Right lobe of liver (tissue), 6 donors: ENCODE measurements at regions not wholly inside any gene's neighbourhood (a gene's known extent, or its start where the extent isn't known, plus 50 kb on each side); places are given as distances from the start of the nearest gene placed in this dataset.

Experiments used
- ATAC-seq, 4 donors: fragments of 200-7000 bp; cut with Tn5 transposase; one replicate each; pipeline ENCODE4 v1.9.1; 2020; ENCODE audit warnings: mild to moderate bottlenecking in 4 of 4, moderate library complexity in 4 of 4
- DNase-seq, 3 donors: peaks; one replicate each; pipeline ENCODE4 v3.0.0-alpha.2; 2020
- H3K27ac ChIP-seq, 3 donors: fragments of 200-600 bp; one replicate each; pipeline ENCODE4 v1.8.0; 2022
- H3K27me3 ChIP-seq, 2 donors: fragments of 200-600 bp; one replicate each; pipeline ENCODE4 v1.8.0; 2022
- H3K36me3 ChIP-seq, 4 donors: fragments of 200-600 bp; sonication (generic) in 1 of 4; one replicate each; pipeline versions ENCODE4 v1.5.1 to v1.8.0; 2017 to 2022; ENCODE audit warnings: control low read depth in 1 of 4
- H3K4me1 ChIP-seq, 4 donors: fragments of 200-600 bp; sonication (generic) in 1 of 4; one replicate each; pipeline versions ENCODE4 v1.5.1 to v1.8.0; 2017 to 2022; ENCODE audit warnings: control low read depth in 1 of 4
- H3K4me3 ChIP-seq, 3 donors: fragments of 200-600 bp; one replicate each; pipeline ENCODE4 v1.8.0; 2022
- H3K9me3 ChIP-seq, 4 donors: fragments of 200-600 bp; sonication (generic) in 1 of 4; one replicate each; pipeline versions ENCODE4 v1.5.1 to v1.8.0; 2017 to 2022; ENCODE audit warnings: control low read depth in 1 of 4
- CTCF ChIP-seq, 4 donors: fragments of 200-600 bp in 3 of 4; fragments of 450-650 bp in 1 of 4; IDR thresholded peaks; one replicate each; pipeline versions ENCODE4 v1.5.1 to v1.8.0; 2016 to 2022; ENCODE audit warnings: antibody characterized with exemption in 4 of 4, mild to moderate bottlenecking in 2 of 4
- POLR2A ChIP-seq: fragments of 450-650 bp; IDR thresholded peaks from one replicate; pipeline ENCODE4 v1.6.1; 2017; ENCODE audit warnings: antibody characterized with exemption, mild to moderate bottlenecking
- WGBS: methylation state at CpG from one replicate; pipeline ENCODE4 v1.1.6; 2018; ENCODE audit warnings: low coverage, low lambda C conversion rate; ENCODE audit not compliant: insufficient coverage; ENCODE audit errors: missing lambda C conversion rate; 5-methylcytosine and 5-hydroxymethylcytosine counted together
- intact Hi-C, 2 donors: fragments of 100-400 bp; cut with DNase I; formaldehyde crosslinking; loops; one replicate each; pipeline versions ENCODE4 v1.11.2 to v1.14.1; 2022
- donor health status: DM: no; HTN: yes; CAD: no.
- donor health status: DM: no; HTN: no; CAD: no.
- donor health status: DM: no; HTN: no; CAD: no.
- donor health status: DM: no; HTN: yes; CAD: no.
- donor health status: DM: no; HTN: yes; CAD: no.

- TF ChIP-seq CTCF (IDR thresholded peaks at IDR 0.05), result no peak
- no peak for TF ChIP-seq POLR2A
- WGBS, result 64% methylated on average over 3 of the region's 3 CpGs
- no peak overlapping the region for H3K4me3 ChIP-seq
- no peaks in the 10 kb centered on the region for H3K9me3 ChIP-seq
- H3K36me3 ChIP-seq, result no peaks in the 10 kb centered on the region
- DNase-seq (no peak), ATAC-seq (no peak)
- no peaks in the 10 kb centered on the region for H3K27me3 ChIP-seq
- H3K27ac ChIP-seq, result no peak overlapping the region
- intact Hi-C loops, result no loop called here
- H3K4me1 ChIP-seq, result no peaks in the 10 kb centered on the region
These were observed 174.6 kb downstream of the WDR11 start for GRCh38 chr10:121025731-121026130.

GRCh38 chr10:121027371-121027770, 176.2 kb downstream of the WDR11 start:
- no peak overlapping the region for H3K27ac ChIP-seq

GRCh38 chr10:121032460-121032859, 181.3 kb downstream of the WDR11 start:
- no peak overlapping the region for H3K27ac ChIP-seq
- no peaks in the 10 kb centered on the region for H3K9me3 ChIP-seq
- H3K4me3 ChIP-seq, result no peak overlapping the region
- ATAC-seq (no peak), DNase-seq (no peak)
- WGBS, result 76% methylated on average over 3 of the region's 3 CpGs
- no peaks in the 10 kb centered on the region for H3K4me1 ChIP-seq
- intact Hi-C loops, result no loop called here
- H3K36me3 ChIP-seq, result no peaks in the 10 kb centered on the region
- H3K27me3 ChIP-seq, result no peaks in the 10 kb centered on the region
- TF ChIP-seq CTCF (IDR thresholded peaks at IDR 0.05) (no peak), POLR2A (no peak)

More at GRCh38 chr10:121027371-121027770, 176.2 kb downstream of the WDR11 start:
- no peaks in the 10 kb centered on the region for H3K9me3 ChIP-seq
- no peak for TF ChIP-seq POLR2A
- TF ChIP-seq CTCF (IDR thresholded peaks at IDR 0.05), result no peak
- 23% methylated on average over 4 of the region's 4 CpGs for WGBS
- H3K27me3 ChIP-seq, result no peaks in the 10 kb centered on the region
- intact Hi-C loops, result no loop called here
- no peak for DNase-seq
- H3K4me3 ChIP-seq, result no peak overlapping the region
- H3K36me3 ChIP-seq, result no peaks in the 10 kb centered on the region
- no peak for ATAC-seq
- no peaks in the 10 kb centered on the region for H3K4me1 ChIP-seq

GRCh38 chr10:121033366-121033765, 182.2 kb downstream of the WDR11 start:
- TF ChIP-seq CTCF (IDR thresholded peaks at IDR 0.05) (no peak), POLR2A (no peak)
- Histone ChIP-seq H3K9me3 (no peaks in the 10 kb centered on the region), H3K36me3 (no peaks in the 10 kb centered on the region), H3K4me1 (no peaks in the 10 kb centered on the region), H3K27ac (no peak overlapping the region), H3K4me3 (no peak overlapping the region), H3K27me3 (no peaks in the 10 kb centered on the region)
- WGBS, result 32% methylated on average over 3 of the region's 3 CpGs
- ATAC-seq (no peak), DNase-seq (no peak)
- intact Hi-C loops, result no loop called here

GRCh38 chr10:121036431-121036830, 185.3 kb downstream of the WDR11 start:
- DNase-seq, result no peak
- WGBS, result 20% methylated on average over 4 of the region's 4 CpGs
- Histone ChIP-seq H3K9me3 (no peaks in the 10 kb centered on the region), H3K27ac (no peak overlapping the region), H3K36me3 (no peaks in the 10 kb centered on the region), H3K4me3 (no peak overlapping the region), H3K27me3 (no peaks in the 10 kb centered on the region), H3K4me1 (no peaks in the 10 kb centered on the region)
- TF ChIP-seq CTCF (IDR thresholded peaks at IDR 0.05) (no peak), POLR2A (no peak)
- no peak for ATAC-seq
- intact Hi-C loops, result no loop called here
